ENCODE measurements at regions not wholly inside any gene's neighbourhood (a gene's known extent, or its start where the extent isn't known, plus 50 kb on each side); places are given as distances from the start of the nearest gene placed in this dataset.

- DNase-seq (ENCODE audit: extremely low read depth, low read depth), result no peak
- no peak for TF ChIP-seq CTCF (IDR thresholded peaks at IDR 0.05; ENCODE audit: low read depth, low read length)
Measured at GRCh38 chr2:34961822-34962221, 1362.7 kb upstream of the FAM98A start.

GRCh38 chr2:34954758-34955157 is 1355.7 kb upstream of the FAM98A start:
- no peak for TF ChIP-seq CTCF (IDR thresholded peaks at IDR 0.05; ENCODE audit: low read depth, low read length)
- DNase-seq (ENCODE audit: extremely low read depth, low read depth), result no peak

- no peak for TF ChIP-seq CTCF (IDR thresholded peaks at IDR 0.05; ENCODE audit: low read depth, low read length)
- no peak for DNase-seq (ENCODE audit: extremely low read depth, low read depth)
Measured at GRCh38 chr2:34950797-34951196, 1351.7 kb upstream of the FAM98A start.

GRCh38 chr2:34949316-34949715 is 1350.2 kb upstream of the FAM98A start:
- DNase-seq (ENCODE audit: extremely low read depth, low read depth), result no peak
- TF ChIP-seq CTCF (IDR thresholded peaks at IDR 0.05; ENCODE audit: low read depth, low read length), result no peak

DNA sequence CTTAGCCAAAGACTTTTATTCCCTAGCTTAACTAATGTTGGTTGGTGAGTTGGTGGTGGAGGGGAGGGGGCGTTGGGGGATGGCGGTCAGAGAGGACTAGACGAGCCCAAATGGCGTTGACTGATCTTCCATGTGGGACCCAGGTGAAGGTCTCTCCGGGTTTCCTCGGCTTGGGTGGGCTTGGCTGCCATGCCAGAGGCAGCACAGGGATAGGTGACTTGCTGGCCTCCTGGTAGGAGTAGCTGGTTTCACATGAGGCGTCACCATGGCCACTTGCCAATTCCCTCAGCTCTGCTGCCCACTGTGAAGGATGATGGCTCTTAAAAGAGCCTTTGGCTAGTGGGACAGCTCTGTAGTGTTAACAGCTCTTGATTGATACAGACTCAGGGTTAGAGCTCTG is 1337.0 kb upstream of the FAM98A start:
- no peak for TF ChIP-seq CTCF (IDR thresholded peaks at IDR 0.05; ENCODE audit: low read depth, low read length)
- DNase-seq (ENCODE audit: extremely low read depth, low read depth), result no peak

DNA sequence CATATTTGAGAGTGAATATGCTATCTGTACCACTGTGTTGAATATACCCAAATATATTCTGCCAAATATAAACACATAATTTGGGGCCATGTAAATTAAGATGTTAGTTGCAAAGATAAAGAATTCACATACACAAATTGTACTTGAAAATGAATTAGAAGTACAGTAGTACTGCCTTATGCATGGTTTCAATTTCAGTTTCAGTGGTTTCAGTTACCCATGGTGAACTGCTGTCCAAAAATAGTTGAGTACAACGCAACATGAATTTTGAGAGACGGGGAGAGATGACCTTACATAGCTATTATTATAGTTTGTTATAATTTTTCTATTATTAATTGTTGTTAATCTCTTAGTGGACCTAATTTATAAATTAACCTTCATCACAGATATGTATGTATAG is 1313.0 kb upstream of the FAM98A start:
- DNase-seq (ENCODE audit: extremely low read depth, low read depth), result no peak

GRCh38 chr2:34909992-34910705 is 1311.0 kb upstream of the FAM98A start:
- no peak for TF ChIP-seq CTCF (IDR thresholded peaks at IDR 0.05; ENCODE audit: low read depth, low read length)
- no peak for DNase-seq (ENCODE audit: extremely low read depth, low read depth)

More for the DNA sequence above, 1313.0 kb upstream of the FAM98A start:
- TF ChIP-seq CTCF (IDR thresholded peaks at IDR 0.05; ENCODE audit: low read depth, low read length), result no peak
